WTC11 (cell line): ENCODE measurements at regions not wholly inside any gene's neighbourhood (a gene's known extent, or its start where the extent isn't known, plus 50 kb on each side); places are given as distances from the start of the nearest gene placed in this dataset.

Experiments
- ATAC-seq: fragments of 200-7000 bp; cut with Tn5 transposase; 2 replicates; pipeline ENCODE4 v1.10.0; 2021; ENCODE audit warnings: mild to moderate bottlenecking, moderate library complexity
- CTCF ChIA-PET: fragments of 300-600 bp; sonication (Branson Sonifier 250); formaldehyde crosslinking; loops from one replicate; lab custom pipeline; 2021; ENCODE audit warnings: antibody characterized with exemption; lab: Charles Lee
- POLR2A ChIA-PET: fragments of 350-600 bp; sonication (Branson Sonifier 250); formaldehyde crosslinking; loops from one replicate; lab custom pipeline; 2021; ENCODE audit warnings: antibody characterized with exemption; lab: Charles Lee
- DNase-seq: peaks from one replicate; pipeline ENCODE4 v3.0.0; 2021; ENCODE audit warnings: low spot score
- H3K27ac Mint-ChIP-seq: 2 replicates; pipeline ENCODE4 v1.8.0; 2021; ENCODE audit warnings: mixed read lengths
- H3K27me3 Mint-ChIP-seq: 2 replicates; pipeline ENCODE4 v1.8.0; 2021; ENCODE audit warnings: low read depth, mild to moderate bottlenecking, moderate library complexity, mixed read lengths
- H3K36me3 Mint-ChIP-seq: 2 replicates; pipeline ENCODE4 v1.8.0; 2021; ENCODE audit warnings: mixed read lengths
- H3K4me1 Mint-ChIP-seq: 2 replicates; pipeline ENCODE4 v1.8.0; 2022; ENCODE audit warnings: mixed read lengths
- H3K4me3 Mint-ChIP-seq: 2 replicates; pipeline ENCODE4 v1.8.0; 2021; ENCODE audit warnings: mild to moderate bottlenecking, moderate library complexity, mixed read lengths
- H3K9me3 Mint-ChIP-seq: 2 replicates; pipeline ENCODE4 v1.8.0; 2021; ENCODE audit warnings: mixed read lengths
- CBFB ChIP-seq: sonication (generic); formaldehyde crosslinking; IDR thresholded peaks from 2 replicates; pipeline ENCODE4 v1.8.1; 2022; ENCODE audit warnings: mild to moderate bottlenecking, low read depth, missing genetic modification reagents
- CREM ChIP-seq: sonication (generic); formaldehyde crosslinking; IDR thresholded peaks from 2 replicates; pipeline ENCODE4 v1.8.1; 2022; ENCODE audit warnings: mild to moderate bottlenecking, missing genetic modification reagents, moderate library complexity
- ELF4 ChIP-seq: sonication (generic); formaldehyde crosslinking; IDR thresholded peaks from 2 replicates; pipeline ENCODE4 v1.8.1; 2022; ENCODE audit warnings: low read depth, mild to moderate bottlenecking, moderate library complexity, missing genetic modification reagents
- EMX1 ChIP-seq: fragments of 250-450 bp; sonication (Bioruptor Pico); IDR thresholded peaks from 2 replicates; pipeline ENCODE4 v1.8.0; 2021; ENCODE audit warnings: mild to moderate bottlenecking
- JAZF1 ChIP-seq: fragments of 250-450 bp; sonication (Bioruptor Pico); IDR thresholded peaks from 2 replicates; pipeline ENCODE4 v1.9.0; 2021; ENCODE audit warnings: moderate library complexity, mild to moderate bottlenecking, inconsistent platforms
- JUN ChIP-seq: sonication (generic); formaldehyde crosslinking; IDR thresholded peaks from 2 replicates; pipeline ENCODE4 v1.8.0; 2023; ENCODE audit warnings: mild to moderate bottlenecking, missing genetic modification reagents
- TCF7 ChIP-seq: sonication (generic); formaldehyde crosslinking; IDR thresholded peaks from 2 replicates; pipeline ENCODE4 v1.8.0; 2022; ENCODE audit warnings: mild to moderate bottlenecking, low read depth, missing genetic modification reagents, moderate library complexity
- TEAD1 ChIP-seq: sonication (generic); formaldehyde crosslinking; IDR thresholded peaks from 2 replicates; pipeline ENCODE4 v1.8.0; 2022; ENCODE audit warnings: mild to moderate bottlenecking, missing genetic modification reagents
- TF ChIP-seq, protein P1 (sequence below): sonication (generic); formaldehyde crosslinking; IDR thresholded peaks from 2 replicates; pipeline ENCODE4 v1.8.1; 2023; ENCODE audit warnings: mild to moderate bottlenecking, missing genetic modification reagents
- TF ChIP-seq, protein P2 (sequence below): sonication (generic); formaldehyde crosslinking; IDR thresholded peaks from 2 replicates; pipeline ENCODE4 v1.8.0; 2022; ENCODE audit warnings: mild to moderate bottlenecking, missing genetic modification reagents
- TF ChIP-seq, protein P3 (sequence below): sonication (generic); formaldehyde crosslinking; IDR thresholded peaks from 2 replicates; pipeline ENCODE4 v1.8.0; 2022; ENCODE audit warnings: mild to moderate bottlenecking, missing genetic modification reagents
- TF ChIP-seq, protein P4 (sequence below): sonication (generic); formaldehyde crosslinking; IDR thresholded peaks from 2 replicates; pipeline ENCODE4 v1.8.1; 2023; ENCODE audit warnings: mild to moderate bottlenecking, missing genetic modification reagents, borderline replicate concordance
- TF ChIP-seq, protein P5 (sequence below): sonication (generic); formaldehyde crosslinking; IDR thresholded peaks from 2 replicates; pipeline ENCODE4 v1.8.1; 2022; ENCODE audit warnings: missing genetic modification reagents, borderline replicate concordance
- TF ChIP-seq, protein P6 (sequence below): fragments of 250-450 bp; sonication (Bioruptor Pico); IDR thresholded peaks from 2 replicates; pipeline ENCODE4 v1.9.0; 2021; ENCODE audit warnings: moderate library complexity, mild to moderate bottlenecking, inconsistent platforms, borderline replicate concordance
- TF ChIP-seq, protein P7 (sequence below): sonication (generic); formaldehyde crosslinking; IDR thresholded peaks from 2 replicates; pipeline ENCODE4 v1.8.0; 2022; ENCODE audit warnings: missing genetic modification reagents
- TF ChIP-seq, protein P8 (sequence below): sonication (generic); formaldehyde crosslinking; conservative IDR thresholded peaks from 2 replicates; pipeline ENCODE4 v1.8.1; 2022; ENCODE audit warnings: mild to moderate bottlenecking, missing genetic modification reagents
- TF ChIP-seq, protein P9 (sequence below): sonication (generic); formaldehyde crosslinking; IDR thresholded peaks from 2 replicates; pipeline ENCODE4 v1.8.1; 2023; ENCODE audit warnings: mild to moderate bottlenecking, missing genetic modification reagents, moderate library complexity
- TF ChIP-seq, protein P10 (sequence below): sonication (generic); formaldehyde crosslinking; IDR thresholded peaks from 2 replicates; pipeline ENCODE4 v1.8.0; 2023; ENCODE audit warnings: mild to moderate bottlenecking, missing genetic modification reagents

DNA sequence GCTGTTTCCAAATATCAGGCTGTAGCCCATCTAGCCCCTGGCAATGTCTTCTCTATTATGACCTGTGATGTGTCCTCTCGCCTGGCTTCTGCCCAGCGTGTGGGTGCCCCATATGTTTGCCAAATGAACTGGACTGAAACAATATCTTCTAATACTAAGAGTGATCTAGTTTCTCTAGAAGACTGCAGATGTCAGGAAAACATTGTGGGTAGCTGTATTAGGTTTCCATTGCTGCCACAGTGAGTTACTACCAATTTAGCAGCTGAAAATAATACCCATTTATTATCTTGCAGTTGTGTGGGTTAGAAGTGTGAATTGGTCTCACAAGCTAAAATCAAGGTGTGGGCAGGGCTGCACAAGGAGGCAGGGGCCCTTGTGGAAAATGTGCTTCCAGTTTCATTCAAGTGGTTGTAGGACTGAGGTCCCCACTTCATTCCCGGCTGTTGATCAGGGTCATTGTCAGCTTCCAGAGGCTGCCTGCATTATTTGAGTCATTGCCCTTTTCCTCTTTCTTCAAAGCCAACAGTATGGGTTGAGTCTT lies 202.8 kb upstream of the BMPER start:
- Mint-ChIP-seq H3K27me3 (peaks cover 49% of the 10 kb centered on the region), H3K9me3 (peaks cover 31% of the 10 kb centered on the region), H3K4me1 (peaks cover 48% of the 10 kb centered on the region), H3K27ac (no peak overlapping the region), H3K36me3 (peaks cover 35% of the 10 kb centered on the region), H3K4me3 (no peak overlapping the region)
- no peak for TF ChIP-seq JAZF1
- TF ChIP-seq ELF4 (CRISPR knock-in tag) = no peak
- TF ChIP-seq, protein P1, sequence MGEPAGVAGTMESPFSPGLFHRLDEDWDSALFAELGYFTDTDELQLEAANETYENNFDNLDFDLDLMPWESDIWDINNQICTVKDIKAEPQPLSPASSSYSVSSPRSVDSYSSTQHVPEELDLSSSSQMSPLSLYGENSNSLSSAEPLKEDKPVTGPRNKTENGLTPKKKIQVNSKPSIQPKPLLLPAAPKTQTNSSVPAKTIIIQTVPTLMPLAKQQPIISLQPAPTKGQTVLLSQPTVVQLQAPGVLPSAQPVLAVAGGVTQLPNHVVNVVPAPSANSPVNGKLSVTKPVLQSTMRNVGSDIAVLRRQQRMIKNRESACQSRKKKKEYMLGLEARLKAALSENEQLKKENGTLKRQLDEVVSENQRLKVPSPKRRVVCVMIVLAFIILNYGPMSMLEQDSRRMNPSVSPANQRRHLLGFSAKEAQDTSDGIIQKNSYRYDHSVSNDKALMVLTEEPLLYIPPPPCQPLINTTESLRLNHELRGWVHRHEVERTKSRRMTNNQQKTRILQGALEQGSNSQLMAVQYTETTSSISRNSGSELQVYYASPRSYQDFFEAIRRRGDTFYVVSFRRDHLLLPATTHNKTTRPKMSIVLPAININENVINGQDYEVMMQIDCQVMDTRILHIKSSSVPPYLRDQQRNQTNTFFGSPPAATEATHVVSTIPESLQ (CRISPR knock-in tag) = no peak
- no peak for TF ChIP-seq TEAD1 (CRISPR knock-in tag)
- TF ChIP-seq CBFB (CRISPR knock-in tag) = no peak
- TF ChIP-seq, protein P2, sequence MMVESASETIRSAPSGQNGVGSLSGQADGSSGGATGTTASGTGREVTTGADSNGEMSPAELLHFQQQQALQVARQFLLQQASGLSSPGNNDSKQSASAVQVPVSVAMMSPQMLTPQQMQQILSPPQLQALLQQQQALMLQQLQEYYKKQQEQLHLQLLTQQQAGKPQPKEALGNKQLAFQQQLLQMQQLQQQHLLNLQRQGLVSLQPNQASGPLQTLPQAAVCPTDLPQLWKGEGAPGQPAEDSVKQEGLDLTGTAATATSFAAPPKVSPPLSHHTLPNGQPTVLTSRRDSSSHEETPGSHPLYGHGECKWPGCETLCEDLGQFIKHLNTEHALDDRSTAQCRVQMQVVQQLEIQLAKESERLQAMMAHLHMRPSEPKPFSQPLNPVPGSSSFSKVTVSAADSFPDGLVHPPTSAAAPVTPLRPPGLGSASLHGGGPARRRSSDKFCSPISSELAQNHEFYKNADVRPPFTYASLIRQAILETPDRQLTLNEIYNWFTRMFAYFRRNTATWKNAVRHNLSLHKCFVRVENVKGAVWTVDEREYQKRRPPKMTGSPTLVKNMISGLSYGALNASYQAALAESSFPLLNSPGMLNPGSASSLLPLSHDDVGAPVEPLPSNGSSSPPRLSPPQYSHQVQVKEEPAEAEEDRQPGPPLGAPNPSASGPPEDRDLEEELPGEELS (CRISPR knock-in tag) = no peak
- TF ChIP-seq, protein P3, sequence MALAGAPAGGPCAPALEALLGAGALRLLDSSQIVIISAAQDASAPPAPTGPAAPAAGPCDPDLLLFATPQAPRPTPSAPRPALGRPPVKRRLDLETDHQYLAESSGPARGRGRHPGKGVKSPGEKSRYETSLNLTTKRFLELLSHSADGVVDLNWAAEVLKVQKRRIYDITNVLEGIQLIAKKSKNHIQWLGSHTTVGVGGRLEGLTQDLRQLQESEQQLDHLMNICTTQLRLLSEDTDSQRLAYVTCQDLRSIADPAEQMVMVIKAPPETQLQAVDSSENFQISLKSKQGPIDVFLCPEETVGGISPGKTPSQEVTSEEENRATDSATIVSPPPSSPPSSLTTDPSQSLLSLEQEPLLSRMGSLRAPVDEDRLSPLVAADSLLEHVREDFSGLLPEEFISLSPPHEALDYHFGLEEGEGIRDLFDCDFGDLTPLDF = no peak
- TF ChIP-seq, protein P4, sequence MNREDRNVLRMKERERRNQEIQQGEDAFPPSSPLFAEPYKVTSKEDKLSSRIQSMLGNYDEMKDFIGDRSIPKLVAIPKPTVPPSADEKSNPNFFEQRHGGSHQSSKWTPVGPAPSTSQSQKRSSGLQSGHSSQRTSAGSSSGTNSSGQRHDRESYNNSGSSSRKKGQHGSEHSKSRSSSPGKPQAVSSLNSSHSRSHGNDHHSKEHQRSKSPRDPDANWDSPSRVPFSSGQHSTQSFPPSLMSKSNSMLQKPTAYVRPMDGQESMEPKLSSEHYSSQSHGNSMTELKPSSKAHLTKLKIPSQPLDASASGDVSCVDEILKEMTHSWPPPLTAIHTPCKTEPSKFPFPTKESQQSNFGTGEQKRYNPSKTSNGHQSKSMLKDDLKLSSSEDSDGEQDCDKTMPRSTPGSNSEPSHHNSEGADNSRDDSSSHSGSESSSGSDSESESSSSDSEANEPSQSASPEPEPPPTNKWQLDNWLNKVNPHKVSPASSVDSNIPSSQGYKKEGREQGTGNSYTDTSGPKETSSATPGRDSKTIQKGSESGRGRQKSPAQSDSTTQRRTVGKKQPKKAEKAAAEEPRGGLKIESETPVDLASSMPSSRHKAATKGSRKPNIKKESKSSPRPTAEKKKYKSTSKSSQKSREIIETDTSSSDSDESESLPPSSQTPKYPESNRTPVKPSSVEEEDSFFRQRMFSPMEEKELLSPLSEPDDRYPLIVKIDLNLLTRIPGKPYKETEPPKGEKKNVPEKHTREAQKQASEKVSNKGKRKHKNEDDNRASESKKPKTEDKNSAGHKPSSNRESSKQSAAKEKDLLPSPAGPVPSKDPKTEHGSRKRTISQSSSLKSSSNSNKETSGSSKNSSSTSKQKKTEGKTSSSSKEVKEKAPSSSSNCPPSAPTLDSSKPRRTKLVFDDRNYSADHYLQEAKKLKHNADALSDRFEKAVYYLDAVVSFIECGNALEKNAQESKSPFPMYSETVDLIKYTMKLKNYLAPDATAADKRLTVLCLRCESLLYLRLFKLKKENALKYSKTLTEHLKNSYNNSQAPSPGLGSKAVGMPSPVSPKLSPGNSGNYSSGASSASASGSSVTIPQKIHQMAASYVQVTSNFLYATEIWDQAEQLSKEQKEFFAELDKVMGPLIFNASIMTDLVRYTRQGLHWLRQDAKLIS = no peak
- TF ChIP-seq, protein P5, sequence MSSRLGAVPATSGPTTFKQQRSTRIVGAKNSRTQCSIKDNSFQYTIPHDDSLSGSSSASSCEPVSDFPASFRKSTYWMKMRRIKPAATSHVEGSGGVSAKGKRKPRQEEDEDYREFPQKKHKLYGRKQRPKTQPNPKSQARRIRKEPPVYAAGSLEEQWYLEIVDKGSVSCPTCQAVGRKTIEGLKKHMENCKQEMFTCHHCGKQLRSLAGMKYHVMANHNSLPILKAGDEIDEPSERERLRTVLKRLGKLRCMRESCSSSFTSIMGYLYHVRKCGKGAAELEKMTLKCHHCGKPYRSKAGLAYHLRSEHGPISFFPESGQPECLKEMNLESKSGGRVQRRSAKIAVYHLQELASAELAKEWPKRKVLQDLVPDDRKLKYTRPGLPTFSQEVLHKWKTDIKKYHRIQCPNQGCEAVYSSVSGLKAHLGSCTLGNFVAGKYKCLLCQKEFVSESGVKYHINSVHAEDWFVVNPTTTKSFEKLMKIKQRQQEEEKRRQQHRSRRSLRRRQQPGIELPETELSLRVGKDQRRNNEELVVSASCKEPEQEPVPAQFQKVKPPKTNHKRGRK (CRISPR knock-in tag) = no peak
- TF ChIP-seq, protein P6, sequence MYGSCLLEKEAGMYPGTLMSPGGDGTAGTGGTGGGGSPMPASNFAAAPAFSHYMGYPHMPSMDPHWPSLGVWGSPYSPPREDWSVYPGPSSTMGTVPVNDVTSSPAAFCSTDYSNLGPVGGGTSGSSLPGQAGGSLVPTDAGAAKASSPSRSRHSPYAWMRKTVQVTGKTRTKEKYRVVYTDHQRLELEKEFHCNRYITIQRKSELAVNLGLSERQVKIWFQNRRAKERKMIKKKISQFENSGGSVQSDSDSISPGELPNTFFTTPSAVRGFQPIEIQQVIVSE (CRISPR knock-in tag) = no peak
- TF ChIP-seq, protein P7, sequence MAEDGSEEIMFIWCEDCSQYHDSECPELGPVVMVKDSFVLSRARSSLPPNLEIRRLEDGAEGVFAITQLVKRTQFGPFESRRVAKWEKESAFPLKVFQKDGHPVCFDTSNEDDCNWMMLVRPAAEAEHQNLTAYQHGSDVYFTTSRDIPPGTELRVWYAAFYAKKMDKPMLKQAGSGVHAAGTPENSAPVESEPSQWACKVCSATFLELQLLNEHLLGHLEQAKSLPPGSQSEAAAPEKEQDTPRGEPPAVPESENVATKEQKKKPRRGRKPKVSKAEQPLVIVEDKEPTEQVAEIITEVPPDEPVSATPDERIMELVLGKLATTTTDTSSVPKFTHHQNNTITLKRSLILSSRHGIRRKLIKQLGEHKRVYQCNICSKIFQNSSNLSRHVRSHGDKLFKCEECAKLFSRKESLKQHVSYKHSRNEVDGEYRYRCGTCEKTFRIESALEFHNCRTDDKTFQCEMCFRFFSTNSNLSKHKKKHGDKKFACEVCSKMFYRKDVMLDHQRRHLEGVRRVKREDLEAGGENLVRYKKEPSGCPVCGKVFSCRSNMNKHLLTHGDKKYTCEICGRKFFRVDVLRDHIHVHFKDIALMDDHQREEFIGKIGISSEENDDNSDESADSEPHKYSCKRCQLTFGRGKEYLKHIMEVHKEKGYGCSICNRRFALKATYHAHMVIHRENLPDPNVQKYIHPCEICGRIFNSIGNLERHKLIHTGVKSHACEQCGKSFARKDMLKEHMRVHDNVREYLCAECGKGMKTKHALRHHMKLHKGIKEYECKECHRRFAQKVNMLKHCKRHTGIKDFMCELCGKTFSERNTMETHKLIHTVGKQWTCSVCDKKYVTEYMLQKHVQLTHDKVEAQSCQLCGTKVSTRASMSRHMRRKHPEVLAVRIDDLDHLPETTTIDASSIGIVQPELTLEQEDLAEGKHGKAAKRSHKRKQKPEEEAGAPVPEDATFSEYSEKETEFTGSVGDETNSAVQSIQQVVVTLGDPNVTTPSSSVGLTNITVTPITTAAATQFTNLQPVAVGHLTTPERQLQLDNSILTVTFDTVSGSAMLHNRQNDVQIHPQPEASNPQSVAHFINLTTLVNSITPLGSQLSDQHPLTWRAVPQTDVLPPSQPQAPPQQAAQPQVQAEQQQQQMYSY (CRISPR knock-in tag) = no peak
- TF ChIP-seq EMX1 (CRISPR knock-in tag) = no peak
- TF ChIP-seq, protein P8, sequence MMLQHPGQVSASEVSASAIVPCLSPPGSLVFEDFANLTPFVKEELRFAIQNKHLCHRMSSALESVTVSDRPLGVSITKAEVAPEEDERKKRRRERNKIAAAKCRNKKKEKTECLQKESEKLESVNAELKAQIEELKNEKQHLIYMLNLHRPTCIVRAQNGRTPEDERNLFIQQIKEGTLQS (CRISPR knock-in tag) = no peak
- TF ChIP-seq JUN = no peak
- no peak for TF ChIP-seq CREM (CRISPR knock-in tag)
- TF ChIP-seq, protein P9, sequence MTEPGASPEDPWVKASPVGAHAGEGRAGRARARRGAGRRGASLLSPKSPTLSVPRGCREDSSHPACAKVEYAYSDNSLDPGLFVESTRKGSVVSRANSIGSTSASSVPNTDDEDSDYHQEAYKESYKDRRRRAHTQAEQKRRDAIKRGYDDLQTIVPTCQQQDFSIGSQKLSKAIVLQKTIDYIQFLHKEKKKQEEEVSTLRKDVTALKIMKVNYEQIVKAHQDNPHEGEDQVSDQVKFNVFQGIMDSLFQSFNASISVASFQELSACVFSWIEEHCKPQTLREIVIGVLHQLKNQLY (CRISPR knock-in tag) = no peak
- no peak for TF ChIP-seq TCF7 (CRISPR knock-in tag)
- TF ChIP-seq, protein P10, sequence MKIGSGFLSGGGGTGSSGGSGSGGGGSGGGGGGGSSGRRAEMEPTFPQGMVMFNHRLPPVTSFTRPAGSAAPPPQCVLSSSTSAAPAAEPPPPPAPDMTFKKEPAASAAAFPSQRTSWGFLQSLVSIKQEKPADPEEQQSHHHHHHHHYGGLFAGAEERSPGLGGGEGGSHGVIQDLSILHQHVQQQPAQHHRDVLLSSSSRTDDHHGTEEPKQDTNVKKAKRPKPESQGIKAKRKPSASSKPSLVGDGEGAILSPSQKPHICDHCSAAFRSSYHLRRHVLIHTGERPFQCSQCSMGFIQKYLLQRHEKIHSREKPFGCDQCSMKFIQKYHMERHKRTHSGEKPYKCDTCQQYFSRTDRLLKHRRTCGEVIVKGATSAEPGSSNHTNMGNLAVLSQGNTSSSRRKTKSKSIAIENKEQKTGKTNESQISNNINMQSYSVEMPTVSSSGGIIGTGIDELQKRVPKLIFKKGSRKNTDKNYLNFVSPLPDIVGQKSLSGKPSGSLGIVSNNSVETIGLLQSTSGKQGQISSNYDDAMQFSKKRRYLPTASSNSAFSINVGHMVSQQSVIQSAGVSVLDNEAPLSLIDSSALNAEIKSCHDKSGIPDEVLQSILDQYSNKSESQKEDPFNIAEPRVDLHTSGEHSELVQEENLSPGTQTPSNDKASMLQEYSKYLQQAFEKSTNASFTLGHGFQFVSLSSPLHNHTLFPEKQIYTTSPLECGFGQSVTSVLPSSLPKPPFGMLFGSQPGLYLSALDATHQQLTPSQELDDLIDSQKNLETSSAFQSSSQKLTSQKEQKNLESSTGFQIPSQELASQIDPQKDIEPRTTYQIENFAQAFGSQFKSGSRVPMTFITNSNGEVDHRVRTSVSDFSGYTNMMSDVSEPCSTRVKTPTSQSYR (CRISPR knock-in tag) = no peak
- POLR2A ChIA-PET = no interaction called here
- CTCF ChIA-PET = no interaction called here
- ATAC-seq (no peak), DNase-seq (no peak)
